ENCODE measurements at regions not wholly inside any gene's neighbourhood (a gene's known extent, or its start where the extent isn't known, plus 50 kb on each side); places are given as distances from the start of the nearest gene placed in this dataset.

- H2AFZ ChIP-seq (ENCODE audit: low read depth): no peak overlapping the region
- no peak overlapping the region for H3K4me3 ChIP-seq (ENCODE audit: low read depth in 2 of 2, low read length in 1 of 2)
- DNase-seq: no peak
- TF ChIP-seq JUND (IDR thresholded peaks at IDR 0.05) (no peak), NRF1 (IDR thresholded peaks at IDR 0.05; ENCODE audit: low read depth, low read length) (no peak), TEAD4 (IDR thresholded peaks at IDR 0.05; ENCODE audit: borderline replicate concordance, insufficient read depth) (no peak), YY1 (IDR thresholded peaks at IDR 0.05; ENCODE audit: low read depth) (no peak), GABPA (IDR thresholded peaks at IDR 0.05; ENCODE audit: low read depth) (no peak), FOSL2 (IDR thresholded peaks at IDR 0.05; ENCODE audit: borderline replicate concordance, low read depth) (no peak), CHD2 (IDR thresholded peaks at IDR 0.05; ENCODE audit: low read length, partially characterized antibody) (no peak)
- TF ChIP-seq, protein P1, sequence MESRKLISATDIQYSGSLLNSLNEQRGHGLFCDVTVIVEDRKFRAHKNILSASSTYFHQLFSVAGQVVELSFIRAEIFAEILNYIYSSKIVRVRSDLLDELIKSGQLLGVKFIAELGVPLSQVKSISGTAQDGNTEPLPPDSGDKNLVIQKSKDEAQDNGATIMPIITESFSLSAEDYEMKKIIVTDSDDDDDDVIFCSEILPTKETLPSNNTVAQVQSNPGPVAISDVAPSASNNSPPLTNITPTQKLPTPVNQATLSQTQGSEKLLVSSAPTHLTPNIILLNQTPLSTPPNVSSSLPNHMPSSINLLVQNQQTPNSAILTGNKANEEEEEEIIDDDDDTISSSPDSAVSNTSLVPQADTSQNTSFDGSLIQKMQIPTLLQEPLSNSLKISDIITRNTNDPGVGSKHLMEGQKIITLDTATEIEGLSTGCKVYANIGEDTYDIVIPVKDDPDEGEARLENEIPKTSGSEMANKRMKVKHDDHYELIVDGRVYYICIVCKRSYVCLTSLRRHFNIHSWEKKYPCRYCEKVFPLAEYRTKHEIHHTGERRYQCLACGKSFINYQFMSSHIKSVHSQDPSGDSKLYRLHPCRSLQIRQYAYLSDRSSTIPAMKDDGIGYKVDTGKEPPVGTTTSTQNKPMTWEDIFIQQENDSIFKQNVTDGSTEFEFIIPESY (IDR thresholded peaks at IDR 0.05; ENCODE audit: borderline replicate concordance, low read depth): no peak
- no peaks in the 10 kb centered on the region for H3K9me3 ChIP-seq
- no peak overlapping the region for H3K4me2 ChIP-seq
- 91% methylated on average over 9 of the region's 9 CpGs for WGBS (ENCODE audit: low lambda C conversion rate)
- H3K36me3 ChIP-seq (replicated peaks in 1 of 2; ENCODE audit: control insufficient read depth in 1 of 2, insufficient read depth in 2 of 2, low read length in 1 of 2): no peaks in the 10 kb centered on the region
- H3K9ac ChIP-seq: no peak overlapping the region
- no peaks in the 10 kb centered on the region for H4K20me1 ChIP-seq (ENCODE audit: insufficient read depth)
- H3F3A ChIP-seq (replicated peaks; ENCODE audit: insufficient read depth): no peaks in the 10 kb centered on the region
- no peaks in the 10 kb centered on the region for H3K79me2 ChIP-seq (ENCODE audit: insufficient read depth)
- ChIA-PET POLR2A (no interaction called here), CTCF (no interaction called here)
- H3K27ac ChIP-seq (ENCODE audit: low read depth in 2 of 2, low read length in 1 of 2): no peak overlapping the region
- H3K27me3 ChIP-seq (ENCODE audit: insufficient read depth): no peaks in the 10 kb centered on the region
- no peaks in the 10 kb centered on the region for H3K9me2 ChIP-seq
- H3K4me1 ChIP-seq (ENCODE audit: control insufficient read depth in 1 of 2, insufficient read depth in 2 of 2, low read depth in 1 of 2, low read length in 1 of 2): peaks cover 0 to 7% of the 10 kb centered on the region in 2 experiments; a peak in 1 of 4 replicates
Measured at GRCh38 chr12:114733919-114734318, 49.9 kb upstream of the TBX3 start.

Small RNA genes in the stretch of these regions (small RNA-seq; reads per million reads assigned to genes)
- 0 to 0.79 (median 0) reads per million in 7 experiments for gene AC009804.1
- 0 reads per million in 7 experiments for gene RF00275
- 0 reads per million in 7 experiments for gene RF00443
- 0 reads per million in 7 experiments for gene RN7SL865P

Data from SK-N-SH (cell line).